GM19468 (cell line): ENCODE measurements at regions not wholly inside any gene's neighbourhood (a gene's known extent, or its start where the extent isn't known, plus 50 kb on each side); places are given as distances from the start of the nearest gene placed in this dataset.
"Not testable (repeated sequence)": the region's sequence is repeated elsewhere in the genome, so short reads cannot be mapped to it uniquely, and the experiment has no call there.

Source experiments
- ATAC-seq: cut with Tn5 transposase; IDR thresholded peaks from one replicate; pipeline ENCODE4 v1.9.1; 2021; ENCODE audit warnings: mild to moderate bottlenecking, moderate library complexity, moderate number of reproducible peaks; ENCODE audit not compliant: unreplicated experiment; ENCODE audit errors: extremely low read depth

DNA sequence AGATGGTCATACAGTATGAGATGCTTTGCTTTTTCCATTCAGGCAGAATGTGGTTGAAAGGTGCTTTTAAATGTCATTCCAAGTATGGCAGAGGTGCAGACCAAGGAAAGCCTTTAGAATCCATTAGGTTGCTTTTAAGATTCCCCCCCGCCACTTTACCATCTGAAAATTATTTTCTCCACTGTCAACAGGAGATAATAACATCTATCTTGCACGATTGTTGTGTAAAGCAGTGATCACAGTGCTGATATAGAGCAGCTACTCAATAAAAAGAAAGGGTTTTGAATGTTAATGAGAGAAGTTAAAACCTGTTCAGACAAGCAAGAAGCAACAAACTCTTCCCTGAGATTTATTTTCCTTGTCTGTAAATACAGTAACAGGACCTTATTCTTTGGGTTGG, 372.5 kb upstream of the GCFC2 start:
- ATAC-seq, result no peak

GRCh38 chr2:76082509-76082908, 371.8 kb upstream of the GCFC2 start:
- no peak for ATAC-seq

DNA sequence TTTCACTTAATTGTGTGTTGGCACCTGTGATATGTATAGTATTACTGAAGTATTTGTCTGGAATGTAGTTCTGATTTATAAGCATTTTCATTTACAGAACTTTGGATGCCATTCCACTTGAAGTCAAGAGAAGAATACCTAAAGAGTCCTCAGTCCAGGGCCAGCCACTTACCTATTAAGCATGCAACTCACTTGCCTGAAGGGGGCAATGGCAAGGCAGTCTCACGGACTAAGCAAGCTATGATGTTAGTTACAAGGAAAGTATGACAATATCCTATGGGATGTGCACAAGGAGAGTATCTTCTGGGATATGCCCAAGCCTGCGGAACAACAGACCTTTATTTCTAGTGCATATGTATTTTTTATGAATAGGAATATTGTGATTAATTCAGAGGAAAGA, 369.4 kb upstream of the GCFC2 start:
- ATAC-seq, result no peak

- ATAC-seq, result no peak
These were observed 364.4 kb upstream of the GCFC2 start for GRCh38 chr2:76075126-76075525.

DNA sequence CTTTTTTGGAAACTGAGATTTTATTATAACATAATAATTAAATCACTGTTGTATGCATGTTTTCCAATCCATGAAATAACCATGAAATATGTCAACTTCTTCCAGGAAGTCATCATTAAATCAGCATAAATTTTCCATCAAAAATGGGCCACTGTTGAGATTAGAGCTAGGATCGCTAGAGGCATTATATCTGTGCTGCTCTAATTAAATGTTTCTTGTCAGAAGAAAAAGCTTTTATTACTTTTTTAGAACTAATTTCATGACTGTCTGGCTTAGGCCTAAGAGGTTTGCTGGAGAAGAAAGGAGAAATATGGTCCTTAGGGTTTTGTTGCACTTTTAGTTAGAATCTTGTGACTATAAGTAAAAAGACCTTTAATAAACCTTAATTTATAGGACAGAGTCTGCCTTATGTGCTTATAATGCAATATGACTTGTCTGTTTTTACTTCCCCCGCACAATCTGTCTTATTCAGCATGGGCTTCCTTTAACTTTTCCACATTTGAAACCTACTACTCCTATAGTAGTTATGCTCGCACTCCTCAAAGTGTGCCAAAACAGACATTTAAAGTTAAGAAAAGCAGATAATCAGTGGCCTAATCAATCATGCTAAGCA, 363.4 kb upstream of the GCFC2 start:
- no peak for ATAC-seq

GRCh38 chr2:76050196-76050595, 339.5 kb upstream of the GCFC2 start:
- no peak for ATAC-seq

- ATAC-seq, result no peak
These were observed 334.0 kb upstream of the GCFC2 start for GRCh38 chr2:76044701-76045100.

DNA sequence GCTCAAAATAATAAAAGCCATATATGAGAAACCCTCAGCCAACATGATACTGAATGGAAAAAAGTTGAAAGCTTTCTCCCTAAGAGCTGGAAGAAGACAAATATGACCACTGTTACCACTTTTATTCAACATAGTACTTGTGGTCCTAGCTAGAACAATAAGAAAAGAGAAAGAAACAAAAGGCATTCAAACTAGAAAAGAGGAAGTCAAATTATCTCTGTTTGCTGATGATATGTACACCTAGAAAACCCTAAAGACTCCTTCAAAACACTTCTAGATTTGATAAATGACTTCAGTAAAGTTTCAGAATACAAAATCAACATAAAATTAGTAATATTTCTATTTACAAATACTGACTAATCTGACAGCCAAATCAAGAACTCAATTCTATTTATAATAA, 328.8 kb upstream of the GCFC2 start:
- no peak for ATAC-seq

DNA sequence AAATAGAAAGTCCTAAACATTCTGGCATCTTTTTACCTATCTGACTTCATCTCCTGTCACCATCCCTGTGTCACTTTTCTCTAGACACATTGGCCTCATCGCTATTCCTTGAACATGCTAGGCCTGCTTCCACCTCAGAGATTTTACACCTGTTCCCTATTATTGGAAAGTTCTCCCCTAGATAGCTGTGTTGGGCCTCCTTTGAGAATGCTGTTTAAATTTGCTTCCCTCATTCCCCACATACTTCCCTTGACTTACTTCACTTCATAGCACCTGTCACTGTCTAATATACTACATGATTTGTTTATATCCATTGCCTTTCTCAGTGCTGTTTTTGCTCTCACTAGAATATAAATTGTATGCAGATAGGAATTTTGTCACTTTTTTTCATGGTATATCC, 317.0 kb upstream of the GCFC2 start:
- ATAC-seq, result no peak

DNA sequence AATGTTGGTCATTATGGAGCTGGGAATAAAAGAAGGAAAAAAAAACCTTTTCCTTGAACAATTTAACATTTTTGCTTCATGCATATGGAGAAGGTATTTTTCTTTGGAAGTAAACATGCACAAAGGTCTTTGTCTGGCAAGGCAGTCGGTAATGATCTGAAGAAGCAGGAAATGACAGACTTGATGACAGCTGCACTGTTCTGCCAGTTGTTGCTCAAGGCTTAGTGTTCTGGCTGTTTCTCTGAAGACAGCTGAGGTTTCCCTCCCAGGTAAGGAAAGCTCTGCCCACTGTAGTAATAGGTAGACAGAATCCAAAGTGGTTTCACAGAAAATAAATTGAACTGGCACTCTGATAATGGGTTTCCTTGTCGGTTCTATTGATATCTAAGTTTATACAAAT, 308.4 kb upstream of the GCFC2 start:
- ATAC-seq, result no peak

GRCh38 chr2:76009484-76009883, 298.8 kb upstream of the GCFC2 start:
- ATAC-seq, result no peak

DNA sequence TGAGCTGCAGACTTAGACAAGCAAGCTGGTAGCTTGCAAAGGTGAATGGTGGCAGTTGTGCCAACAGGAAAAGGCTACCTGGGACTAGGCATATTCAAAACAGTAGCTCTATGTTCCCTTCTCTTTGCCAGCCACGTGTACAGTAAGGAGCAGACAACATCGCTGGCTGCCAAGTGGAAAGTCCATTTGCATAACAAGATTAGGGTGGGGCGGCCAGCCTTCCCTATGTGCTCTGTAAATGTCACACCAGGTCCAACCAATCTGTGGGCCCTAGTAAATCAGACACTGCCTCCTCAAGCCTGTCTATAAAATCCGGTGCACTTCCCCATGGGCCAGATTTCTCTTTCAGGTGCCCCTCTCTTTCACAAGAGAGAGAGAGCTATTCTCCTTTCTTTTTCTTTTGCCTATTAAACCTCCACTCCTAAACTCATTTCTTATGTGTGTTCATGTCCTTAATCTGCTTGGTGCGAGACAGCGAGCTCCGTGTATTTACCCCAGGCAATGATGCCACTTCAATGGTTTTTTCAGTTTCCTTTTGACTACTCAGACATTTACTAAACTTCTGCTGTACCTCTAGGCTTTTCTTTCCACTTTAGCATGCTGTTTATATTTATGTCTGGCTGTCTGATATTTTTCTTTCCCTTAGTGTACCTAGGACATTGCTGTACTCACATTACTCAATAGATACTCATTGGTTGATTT, 297.4 kb upstream of the GCFC2 start:
- ATAC-seq, result no peak

- ATAC-seq, result no peak
These were observed 289.7 kb upstream of the GCFC2 start for GRCh38 chr2:76000425-76000824.

GRCh38 chr2:75998451-75998850, 287.7 kb upstream of the GCFC2 start:
- ATAC-seq, result no peak

DNA sequence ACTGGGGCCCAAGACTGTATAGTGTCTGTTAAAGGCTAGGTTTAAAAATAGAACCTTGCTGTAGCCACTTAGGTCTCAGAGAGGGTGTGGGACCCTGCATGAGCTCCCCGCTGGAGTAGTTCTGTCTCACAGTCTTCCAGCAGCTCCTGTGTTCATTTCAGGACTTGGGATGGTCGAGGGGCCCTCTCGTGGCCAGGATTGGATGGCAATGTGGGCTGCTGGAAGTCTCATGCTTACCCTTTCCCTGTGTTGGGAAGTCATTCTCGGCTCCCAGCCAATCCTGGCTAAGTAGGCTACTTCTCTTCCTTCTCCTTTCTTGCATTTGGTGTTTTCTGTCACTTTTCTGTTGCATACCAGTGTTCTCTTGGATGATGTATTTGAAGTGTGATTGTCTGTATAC, 284.0 kb upstream of the GCFC2 start:
- ATAC-seq, result no peak

DNA sequence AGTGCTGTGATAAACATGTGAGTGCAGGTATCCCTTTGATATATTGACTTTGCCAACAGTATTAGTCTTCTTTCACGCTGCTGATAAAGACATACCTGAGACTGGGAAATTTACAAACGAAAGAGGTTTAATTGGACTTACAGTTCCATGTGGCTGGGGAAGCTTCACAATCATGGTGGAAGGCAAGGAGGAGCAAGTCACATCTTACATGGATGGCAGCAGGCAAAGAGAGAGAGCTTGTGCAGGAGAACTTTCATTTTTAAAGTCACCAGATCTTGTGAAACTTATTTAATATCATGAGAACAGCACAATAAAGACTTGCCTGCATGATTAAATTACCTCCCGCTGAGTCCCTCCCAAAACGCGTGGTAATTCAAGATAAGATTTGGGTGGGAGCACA, 277.9 kb upstream of the GCFC2 start:
- ATAC-seq, result not testable (repeated sequence)

DNA sequence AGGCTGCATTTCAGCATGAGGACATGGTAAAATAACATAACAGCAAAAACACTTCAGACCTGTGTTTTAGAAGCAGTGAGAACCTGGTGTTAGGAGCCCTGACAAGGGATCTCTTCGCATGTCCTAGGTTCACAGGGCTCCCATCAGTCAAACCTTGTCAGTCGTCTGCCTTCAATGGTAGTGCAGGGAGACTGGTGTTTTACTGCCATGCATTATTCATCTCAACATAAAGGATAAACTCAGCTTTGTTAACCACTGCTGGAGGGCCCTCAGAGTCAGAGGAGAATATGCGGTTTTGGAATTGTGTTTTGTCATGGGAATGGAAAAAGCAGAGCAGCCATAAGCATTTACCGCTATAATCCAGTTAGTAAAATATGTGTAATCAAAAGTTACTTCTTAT, 275.9 kb upstream of the GCFC2 start:
- ATAC-seq, result no peak

GRCh38 chr2:75982719-75983118, 272.0 kb upstream of the GCFC2 start:
- no peak for ATAC-seq

- ATAC-seq, result no peak
These were observed 253.9 kb upstream of the GCFC2 start for GRCh38 chr2:75964646-75965045.

GRCh38 chr2:75960472-75961009, 249.8 kb upstream of the GCFC2 start:
- no peak for ATAC-seq

DNA sequence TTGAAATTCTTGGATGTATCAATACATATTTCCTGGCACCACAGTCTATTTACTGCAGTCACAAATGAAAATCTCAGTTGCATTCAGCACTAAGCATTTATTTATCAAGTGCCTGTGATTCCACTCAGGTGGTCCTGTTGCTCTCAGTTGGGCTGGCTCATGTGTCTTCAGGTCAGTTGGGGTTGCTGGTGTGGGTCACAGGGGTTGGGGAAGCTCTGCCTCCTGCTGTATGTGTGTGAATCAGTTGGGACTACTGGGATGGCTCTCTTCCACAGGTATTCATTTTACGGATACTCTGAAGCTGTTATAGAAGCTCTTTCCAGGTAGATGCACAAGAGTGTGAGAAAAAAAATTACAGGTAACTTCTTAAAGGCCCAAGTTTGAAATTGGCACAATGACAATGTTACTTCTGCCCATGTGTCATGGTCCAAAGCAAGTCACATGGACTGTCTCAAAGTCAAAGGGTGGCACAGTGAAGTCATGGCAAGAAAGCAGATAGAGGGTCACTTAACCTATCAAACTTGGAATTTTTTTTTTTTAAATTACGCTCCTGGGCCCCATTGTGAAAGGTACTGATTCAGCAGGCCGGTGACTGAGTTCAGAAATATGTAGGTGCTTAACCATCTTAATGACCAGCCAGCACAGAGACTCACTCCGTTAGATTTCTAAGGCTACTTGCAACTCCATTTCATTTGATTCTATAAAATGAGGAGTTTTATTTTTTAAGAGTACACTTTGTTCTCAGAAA, 249.2 kb upstream of the GCFC2 start:
- no peak for ATAC-seq
